ENCODE measurements at regions not wholly inside any gene's neighbourhood (a gene's known extent, or its start where the extent isn't known, plus 50 kb on each side); places are given as distances from the start of the nearest gene placed in this dataset.

DNA sequence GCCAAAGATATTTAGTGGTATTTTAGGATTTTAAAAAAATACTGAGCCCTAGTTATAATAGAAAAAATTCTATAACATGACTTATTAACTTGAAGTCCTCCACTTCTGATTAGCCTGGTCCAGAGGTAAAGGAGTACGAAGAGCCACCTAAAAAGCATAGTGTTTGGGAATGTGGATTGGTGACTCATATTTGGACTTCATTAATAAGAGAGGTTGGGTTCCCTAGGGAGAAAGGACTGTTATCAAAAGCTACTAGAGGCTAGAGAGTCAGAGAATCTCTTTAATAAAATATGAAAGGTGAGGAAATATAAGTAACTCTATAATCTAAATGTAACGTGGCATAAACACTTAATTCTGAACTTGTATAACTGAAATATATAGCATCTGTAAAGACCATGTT lies 180.7 kb upstream of the TARS1 start:
- no peaks in the 10 kb centered on the region for H3K36me3 ChIP-seq (ENCODE audit: insufficient read depth in 1 of 2, low read depth in 1 of 2)
- intact Hi-C loops (cut with DNase I), result no loop called here
- H3K4me1 ChIP-seq, result no peaks in the 10 kb centered on the region
- no peaks in the 10 kb centered on the region for H3K27me3 ChIP-seq (ENCODE audit: insufficient read depth in 3 of 3, low read length in 2 of 3)
- DNase-seq, result no peak
- TF ChIP-seq, protein P1, sequence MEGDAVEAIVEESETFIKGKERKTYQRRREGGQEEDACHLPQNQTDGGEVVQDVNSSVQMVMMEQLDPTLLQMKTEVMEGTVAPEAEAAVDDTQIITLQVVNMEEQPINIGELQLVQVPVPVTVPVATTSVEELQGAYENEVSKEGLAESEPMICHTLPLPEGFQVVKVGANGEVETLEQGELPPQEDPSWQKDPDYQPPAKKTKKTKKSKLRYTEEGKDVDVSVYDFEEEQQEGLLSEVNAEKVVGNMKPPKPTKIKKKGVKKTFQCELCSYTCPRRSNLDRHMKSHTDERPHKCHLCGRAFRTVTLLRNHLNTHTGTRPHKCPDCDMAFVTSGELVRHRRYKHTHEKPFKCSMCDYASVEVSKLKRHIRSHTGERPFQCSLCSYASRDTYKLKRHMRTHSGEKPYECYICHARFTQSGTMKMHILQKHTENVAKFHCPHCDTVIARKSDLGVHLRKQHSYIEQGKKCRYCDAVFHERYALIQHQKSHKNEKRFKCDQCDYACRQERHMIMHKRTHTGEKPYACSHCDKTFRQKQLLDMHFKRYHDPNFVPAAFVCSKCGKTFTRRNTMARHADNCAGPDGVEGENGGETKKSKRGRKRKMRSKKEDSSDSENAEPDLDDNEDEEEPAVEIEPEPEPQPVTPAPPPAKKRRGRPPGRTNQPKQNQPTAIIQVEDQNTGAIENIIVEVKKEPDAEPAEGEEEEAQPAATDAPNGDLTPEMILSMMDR (IDR thresholded peaks at IDR 0.05), result no peak
- H3K4me3 ChIP-seq, result no peak overlapping the region
- 89 to 95% (median 94%) methylated on average over 2 of the region's 2 CpGs for WGBS, 3 donors
- no peaks in the 10 kb centered on the region for H3K9me3 ChIP-seq
- H3K27ac ChIP-seq, result no peak overlapping the region
- ATAC-seq, result no peak

DNA sequence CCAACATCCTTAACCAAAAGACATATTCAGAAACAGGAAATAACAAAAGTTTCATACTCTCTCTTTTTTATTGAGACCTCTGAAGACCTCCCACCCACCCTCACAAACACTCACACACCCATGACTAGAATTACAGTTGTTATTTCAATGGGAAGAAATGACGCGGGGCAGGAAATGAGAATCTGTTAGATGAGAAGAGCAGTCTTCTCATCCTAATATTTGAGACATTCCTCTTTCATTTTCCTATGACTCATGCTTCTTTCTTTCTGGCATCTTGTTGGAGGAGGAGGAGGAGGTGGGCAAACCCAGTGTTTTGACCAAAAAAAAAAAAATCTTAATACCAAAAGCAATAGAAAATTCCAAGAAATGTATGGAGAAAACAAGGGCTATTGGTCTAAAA lies 179.5 kb upstream of the TARS1 start:
- TF ChIP-seq, protein P1 (IDR thresholded peaks at IDR 0.05), result no peak
- intact Hi-C loops (cut with DNase I), result no loop called here
- no peak for ATAC-seq

DNA sequence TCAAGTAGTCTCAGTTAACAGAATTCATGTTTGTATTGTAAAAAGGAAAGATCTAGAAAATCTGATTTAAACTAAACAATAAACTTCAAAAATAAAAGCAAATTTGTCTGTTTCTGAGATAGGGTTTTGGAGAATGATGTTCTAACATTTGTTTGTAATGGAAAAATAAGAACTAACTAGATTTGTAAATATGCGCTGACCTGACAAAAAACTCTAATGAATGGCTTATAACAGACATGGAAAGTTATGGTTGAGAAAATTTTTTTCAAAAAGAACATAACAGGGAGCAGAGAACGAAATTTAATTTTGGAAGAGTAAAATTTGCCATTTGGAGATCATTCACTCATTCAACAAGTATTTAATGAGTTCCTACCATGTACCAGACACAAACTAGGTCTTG lies 179.0 kb upstream of the TARS1 start:
- Histone ChIP-seq H3K27ac (no peak overlapping the region), H3K27me3 (ENCODE audit: insufficient read depth in 3 of 3, low read length in 2 of 3) (no peaks in the 10 kb centered on the region), H3K36me3 (ENCODE audit: insufficient read depth in 1 of 2, low read depth in 1 of 2) (no peaks in the 10 kb centered on the region), H3K9me3 (no peaks in the 10 kb centered on the region), H3K4me1 (no peaks in the 10 kb centered on the region), H3K4me3 (no peak overlapping the region)
- TF ChIP-seq, protein P1 (IDR thresholded peaks at IDR 0.05), result no peak
- DNase-seq (no peak), ATAC-seq (no peak)
- intact Hi-C loops (cut with DNase I), result no loop called here
- 82 to 84% (median 83%) methylated on average over 2 of the region's 2 CpGs for WGBS, 3 donors

More for the DNA sequence above, 179.5 kb upstream of the TARS1 start:
- Histone ChIP-seq H3K4me1 (no peaks in the 10 kb centered on the region), H3K27ac (no peak overlapping the region), H3K36me3 (ENCODE audit: insufficient read depth in 1 of 2, low read depth in 1 of 2) (no peaks in the 10 kb centered on the region), H3K27me3 (ENCODE audit: insufficient read depth in 3 of 3, low read length in 2 of 3) (no peaks in the 10 kb centered on the region), H3K4me3 (no peak overlapping the region), H3K9me3 (no peaks in the 10 kb centered on the region)
- 61 to 73% (median 73%) methylated on average over 2 of the region's 2 CpGs for WGBS, 3 donors
- no peak for DNase-seq

DNA sequence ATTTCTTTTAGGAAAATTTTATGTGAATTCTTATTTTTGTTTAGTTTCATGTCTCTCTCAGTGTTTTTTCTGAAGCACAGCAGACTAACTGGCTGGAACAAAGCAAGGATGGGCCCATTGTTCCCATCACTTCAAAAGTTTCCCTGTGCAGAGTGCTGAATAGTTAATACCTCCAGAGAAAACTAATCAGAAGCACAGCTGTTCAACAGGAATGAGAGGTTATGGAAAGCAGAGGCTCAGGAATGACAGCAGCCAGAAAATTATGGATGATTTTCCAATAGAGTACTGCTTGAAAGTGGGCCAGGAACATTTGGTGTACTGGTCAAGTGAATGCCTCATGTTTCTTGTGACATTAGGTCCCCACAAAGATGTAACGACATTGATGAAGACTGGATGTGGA lies 173.0 kb upstream of the TARS1 start:
- ATAC-seq (no peak), DNase-seq (no peak)
- Histone ChIP-seq H3K27ac (no peak overlapping the region), H3K27me3 (ENCODE audit: insufficient read depth in 3 of 3, low read length in 2 of 3) (no peaks in the 10 kb centered on the region), H3K4me1 (no peaks in the 10 kb centered on the region), H3K9me3 (no peaks in the 10 kb centered on the region), H3K4me3 (no peak overlapping the region), H3K36me3 (ENCODE audit: insufficient read depth in 1 of 2, low read depth in 1 of 2) (no peaks in the 10 kb centered on the region)
- WGBS, 3 donors, result 50 to 57% (median 53%) methylated on average over 1 of the region's 1 CpG
- intact Hi-C loops (cut with DNase I), result no loop called here
- TF ChIP-seq, protein P1 (IDR thresholded peaks at IDR 0.05), result no peak

DNA sequence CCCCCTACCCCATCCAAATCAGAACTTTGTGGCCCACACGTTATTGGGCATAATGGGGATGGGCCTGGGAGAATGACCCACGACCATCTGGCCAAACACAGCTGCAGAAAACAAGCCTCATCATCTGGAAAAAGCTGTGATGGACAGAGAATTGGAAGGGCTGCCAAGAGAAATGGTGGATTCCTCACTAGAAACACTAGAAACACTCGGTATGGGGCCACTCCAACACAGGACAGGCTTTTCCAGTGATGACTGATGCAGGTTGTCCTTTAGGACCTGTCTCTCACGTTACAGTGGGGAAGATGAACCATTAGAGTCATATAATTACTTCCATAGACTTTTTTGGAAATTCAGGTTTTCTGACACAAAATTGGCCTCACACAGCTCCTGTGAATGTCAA lies 172.4 kb upstream of the TARS1 start:
- Histone ChIP-seq H3K4me1 (no peaks in the 10 kb centered on the region), H3K27ac (no peak overlapping the region), H3K27me3 (ENCODE audit: insufficient read depth in 3 of 3, low read length in 2 of 3) (no peaks in the 10 kb centered on the region), H3K9me3 (no peaks in the 10 kb centered on the region), H3K4me3 (no peak overlapping the region), H3K36me3 (ENCODE audit: insufficient read depth in 1 of 2, low read depth in 1 of 2) (no peaks in the 10 kb centered on the region)
- intact Hi-C loops (cut with DNase I), result no loop called here
- whole genome bisulfite sequencing, 3 donors, result 37 to 45% (median 41%) methylated on average over 4 of the region's 4 CpGs
- no peak for ATAC-seq
- no peak for DNase-seq
- TF ChIP-seq, protein P1 (IDR thresholded peaks at IDR 0.05), result no peak
